CD4-positive, alpha-beta T cell (primary cell): ENCODE measurements at regions not wholly inside any gene's neighbourhood (a gene's known extent, or its start where the extent isn't known, plus 50 kb on each side); places are given as distances from the start of the nearest gene placed in this dataset.

ENCODE experiments used
- ATAC-seq: fragments of 200-7000 bp; cut with Tn5 transposase; one replicate; pipeline ENCODE4 v1.10.0; 2022; ENCODE audit warnings: mild to moderate bottlenecking; ENCODE audit not compliant: poor library complexity
- CTCF ChIA-PET: fragments of 350-600 bp; sonication (Branson Sonifier 250); formaldehyde crosslinking; loops from one replicate; lab custom pipeline; 2021; ENCODE audit warnings: antibody characterized with exemption, inconsistent platforms; lab: Charles Lee
- POLR2A ChIA-PET: fragments of 350-600 bp; sonication (Branson Sonifier 250); formaldehyde crosslinking; loops from one replicate; lab custom pipeline; 2021; ENCODE audit warnings: antibody characterized with exemption, inconsistent platforms; lab: Charles Lee
- DNase-seq, 14 experiments: peaks; one replicate each; pipeline ENCODE4 v3.0.0-alpha.2; 2013 to 2020; ENCODE audit warnings: mixed read lengths in 2 of 14
- H3K27ac ChIP-seq, 2 donors: one replicate each; pipeline versions ENCODE4 v1.5.1 to v1.7.0; 2013; ENCODE audit warnings: low read length in 2 of 2, low read depth in 1 of 2, mild to moderate bottlenecking in 1 of 2
- H3K27me3 ChIP-seq, 2 experiments: 1 replicate in 1 of 2; 2 replicates in 1 of 2; pipeline versions ENCODE4 v1.6.1 to v1.7.0; 2013; ENCODE audit warnings: low read length in 2 of 2, control low read depth in 1 of 2, mild to moderate bottlenecking in 1 of 2, moderate library complexity in 1 of 2; ENCODE audit not compliant: insufficient read depth in 2 of 2, control insufficient read depth in 1 of 2
- H3K36me3 ChIP-seq: one replicate; pipeline ENCODE4 v1.6.1; 2013; ENCODE audit warnings: low read length, control low read depth; ENCODE audit not compliant: insufficient read depth
- H3K4me1 ChIP-seq: one replicate; pipeline ENCODE4 v1.6.1; 2013; ENCODE audit warnings: low read length, control low read depth; ENCODE audit not compliant: insufficient read depth
- H3K4me3 ChIP-seq: one replicate; pipeline ENCODE4 v1.5.1; 2013; ENCODE audit warnings: mild to moderate bottlenecking, low read length, moderate library complexity
- H3K9me3 ChIP-seq, 2 experiments: 1 replicate in 1 of 2; 2 replicates in 1 of 2; pipeline versions ENCODE4 v1.6.1 to v1.7.0; 2013; ENCODE audit warnings: low read length in 2 of 2, mild to moderate bottlenecking in 2 of 2, control low read depth in 1 of 2, moderate library complexity in 1 of 2; ENCODE audit not compliant: control insufficient read depth in 1 of 2, insufficient read depth in 1 of 2
- H3K27ac Mint-ChIP-seq: one replicate; pipeline ENCODE4 v1.8.0; 2020; ENCODE audit warnings: mixed read lengths
- H3K27me3 Mint-ChIP-seq: one replicate; pipeline ENCODE4 v1.8.0; 2021; ENCODE audit warnings: mixed read lengths
- H3K36me3 Mint-ChIP-seq: one replicate; pipeline ENCODE4 v1.8.0; 2021; ENCODE audit warnings: low read depth, mixed read lengths
- H3K4me1 Mint-ChIP-seq: one replicate; pipeline ENCODE4 v1.8.0; 2021; ENCODE audit warnings: low read depth, mixed read lengths
- H3K4me3 Mint-ChIP-seq: one replicate; pipeline ENCODE4 v1.8.0; 2020; ENCODE audit warnings: mild to moderate bottlenecking, mixed read lengths
- H3K9me3 Mint-ChIP-seq: one replicate; pipeline ENCODE4 v1.8.0; 2020; ENCODE audit warnings: mixed read lengths
- intact Hi-C, 2 experiments: fragments of 100-400 bp; cut with DNase I in 1 of 2; cut with micrococcal nuclease in 1 of 2; formaldehyde crosslinking; loops; one replicate each; pipeline versions ENCODE4 v1.15.1 to v1.9.0; 2023 to 2025; cut with DNase I, micrococcal nuclease
- TF ChIP-seq, protein P1 (sequence below): fragments of 200-600 bp; IDR thresholded peaks from one replicate; pipeline ENCODE4 v1.8.0; 2022; ENCODE audit warnings: antibody characterized with exemption, mild to moderate bottlenecking

DNA sequence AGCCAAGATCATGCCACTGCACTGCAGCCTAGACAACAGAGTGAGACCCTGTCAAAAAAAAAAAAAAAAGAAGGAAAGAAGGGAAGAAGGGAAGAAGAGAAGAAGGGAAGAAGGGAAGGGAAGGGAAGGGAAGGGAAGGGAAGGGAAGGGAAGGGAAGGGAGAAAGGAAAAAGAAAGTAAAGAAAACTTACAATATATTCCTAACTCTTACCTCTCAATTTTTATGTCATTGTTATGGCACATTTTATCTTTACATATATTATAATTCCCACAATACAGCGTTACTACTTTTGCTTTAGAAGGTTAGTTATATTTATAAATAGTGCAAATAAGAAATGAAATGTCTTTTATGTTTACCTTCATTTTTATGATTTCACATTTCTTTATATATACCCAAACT is 358.7 kb downstream of the HHIPL2 start:
- intact Hi-C loops: loop anchor here in 1 of 2 experiments (5.0 kb wide), 1 partner anchor 38 kb away; no protein-coding TSS in a partner anchor
- TF ChIP-seq, protein P1, sequence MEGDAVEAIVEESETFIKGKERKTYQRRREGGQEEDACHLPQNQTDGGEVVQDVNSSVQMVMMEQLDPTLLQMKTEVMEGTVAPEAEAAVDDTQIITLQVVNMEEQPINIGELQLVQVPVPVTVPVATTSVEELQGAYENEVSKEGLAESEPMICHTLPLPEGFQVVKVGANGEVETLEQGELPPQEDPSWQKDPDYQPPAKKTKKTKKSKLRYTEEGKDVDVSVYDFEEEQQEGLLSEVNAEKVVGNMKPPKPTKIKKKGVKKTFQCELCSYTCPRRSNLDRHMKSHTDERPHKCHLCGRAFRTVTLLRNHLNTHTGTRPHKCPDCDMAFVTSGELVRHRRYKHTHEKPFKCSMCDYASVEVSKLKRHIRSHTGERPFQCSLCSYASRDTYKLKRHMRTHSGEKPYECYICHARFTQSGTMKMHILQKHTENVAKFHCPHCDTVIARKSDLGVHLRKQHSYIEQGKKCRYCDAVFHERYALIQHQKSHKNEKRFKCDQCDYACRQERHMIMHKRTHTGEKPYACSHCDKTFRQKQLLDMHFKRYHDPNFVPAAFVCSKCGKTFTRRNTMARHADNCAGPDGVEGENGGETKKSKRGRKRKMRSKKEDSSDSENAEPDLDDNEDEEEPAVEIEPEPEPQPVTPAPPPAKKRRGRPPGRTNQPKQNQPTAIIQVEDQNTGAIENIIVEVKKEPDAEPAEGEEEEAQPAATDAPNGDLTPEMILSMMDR: no peak
- DNase-seq: no peak
- no peaks in the 10 kb centered on the region for H3K27me3 Mint-ChIP-seq
- peaks cover 6% of the 10 kb centered on the region for H3K9me3 Mint-ChIP-seq
- H3K27ac Mint-ChIP-seq: no peak overlapping the region
- no peaks in the 10 kb centered on the region for H3K36me3 ChIP-seq
- H3K4me1 Mint-ChIP-seq: no peaks in the 10 kb centered on the region
- ChIA-PET POLR2A (no interaction called here), CTCF (no interaction called here)
- H3K9me3 ChIP-seq: no peaks in the 10 kb centered on the region
- H3K4me3 ChIP-seq: no peak overlapping the region
- H3K27me3 ChIP-seq: no peaks in the 10 kb centered on the region
- H3K4me3 Mint-ChIP-seq: no peak overlapping the region
- no peaks in the 10 kb centered on the region for H3K4me1 ChIP-seq
- ATAC-seq: no peak
- no peak overlapping the region for H3K27ac ChIP-seq
- no peaks in the 10 kb centered on the region for H3K36me3 Mint-ChIP-seq

DNA sequence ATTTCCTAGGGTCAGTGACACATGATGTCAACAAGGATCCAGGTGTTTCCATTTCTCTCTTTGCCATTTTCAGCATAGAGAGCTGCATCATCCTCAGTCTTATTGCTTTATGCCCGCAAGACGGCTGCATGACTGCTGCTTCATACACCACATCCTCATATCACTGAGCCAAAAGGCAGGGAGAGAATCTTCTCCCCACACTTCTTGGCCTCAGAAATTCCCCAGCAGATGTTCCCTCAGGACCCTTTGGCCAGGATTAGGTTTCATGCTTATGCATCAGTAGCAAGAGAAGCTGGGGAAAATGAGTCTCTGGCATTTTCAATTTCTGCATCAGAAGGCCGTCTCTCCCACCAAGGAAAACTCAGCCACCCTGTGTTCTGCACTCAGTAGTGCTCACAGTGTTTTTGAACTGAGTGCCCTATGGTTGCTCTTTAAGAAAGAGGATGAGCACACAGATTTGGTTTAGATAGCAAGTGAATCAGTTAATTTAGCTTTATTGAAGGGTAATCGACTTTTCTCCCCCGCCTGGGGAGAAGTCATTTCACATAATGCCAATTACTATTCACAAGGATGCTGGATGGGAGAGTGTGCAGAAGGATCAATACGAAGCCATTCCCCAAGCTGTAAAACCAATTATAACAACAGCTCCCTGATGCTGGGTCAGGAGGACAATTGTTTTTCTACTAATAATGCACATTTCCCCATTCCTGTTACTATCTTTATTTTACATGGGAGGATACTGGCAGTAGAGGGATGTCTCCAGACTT is 360.2 kb downstream of the HHIPL2 start:
- no peaks in the 10 kb centered on the region for H3K36me3 ChIP-seq
- Mint-ChIP-seq H3K27me3 (no peaks in the 10 kb centered on the region), H3K4me1 (no peaks in the 10 kb centered on the region), H3K9me3 (peaks cover 6% of the 10 kb centered on the region), H3K4me3 (no peak overlapping the region), H3K36me3 (no peaks in the 10 kb centered on the region), H3K27ac (no peak overlapping the region)
- ATAC-seq (no peak), DNase-seq (no peak)
- H3K9me3 ChIP-seq: no peaks in the 10 kb centered on the region
- TF ChIP-seq, protein P1: no peak
- CTCF ChIA-PET: no interaction called here
- no peak overlapping the region for H3K27ac ChIP-seq
- H3K4me1 ChIP-seq: no peaks in the 10 kb centered on the region
- intact Hi-C loops: loop anchor here in 1 of 2 experiments (5.0 kb wide), 1 partner anchor 40 kb away; no protein-coding TSS in a partner anchor
- H3K4me3 ChIP-seq: no peak overlapping the region
- H3K27me3 ChIP-seq: no peaks in the 10 kb centered on the region
- POLR2A ChIA-PET: no interaction called here

DNA sequence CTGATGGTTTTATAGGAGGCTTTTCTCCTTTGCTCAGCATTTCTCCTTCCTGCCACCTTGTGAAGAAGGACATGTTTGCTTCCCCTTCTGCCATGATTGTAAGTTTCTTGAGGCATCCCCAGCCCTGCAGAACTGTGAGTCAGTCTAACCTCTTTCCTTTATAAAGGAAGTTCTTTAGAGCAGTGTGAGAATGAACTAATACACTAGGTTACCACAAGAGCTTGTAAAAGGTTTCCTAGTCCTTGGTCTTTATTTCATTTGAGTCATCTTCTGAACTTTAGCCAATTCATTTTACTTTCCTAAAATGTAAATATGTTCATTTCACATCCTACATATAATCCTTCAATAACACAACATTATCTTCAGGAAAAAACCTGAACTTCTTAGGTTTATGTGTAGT is 365.3 kb downstream of the HHIPL2 start:
- no peaks in the 10 kb centered on the region for H3K9me3 ChIP-seq
- H3K27me3 ChIP-seq: no peaks in the 10 kb centered on the region
- no peak for ATAC-seq
- no peaks in the 10 kb centered on the region for H3K4me1 ChIP-seq
- H3K27me3 Mint-ChIP-seq: no peaks in the 10 kb centered on the region
- H3K27ac ChIP-seq: no peak overlapping the region
- no peak for DNase-seq
- no peak overlapping the region for H3K27ac Mint-ChIP-seq
- H3K36me3 Mint-ChIP-seq: no peaks in the 10 kb centered on the region
- H3K4me1 Mint-ChIP-seq: no peaks in the 10 kb centered on the region
- intact Hi-C loops: no loop called here
- H3K4me3 ChIP-seq: no peak overlapping the region
- H3K9me3 Mint-ChIP-seq: no peaks in the 10 kb centered on the region
- POLR2A ChIA-PET: interaction anchor here (0.7 kb wide), 1 partner anchor 112 kb away, joined by 3 read pairs; no protein-coding TSS in a partner anchor
- CTCF ChIA-PET: no interaction called here
- TF ChIP-seq, protein P1: no peak
- H3K36me3 ChIP-seq: no peaks in the 10 kb centered on the region
- no peak overlapping the region for H3K4me3 Mint-ChIP-seq
